ENCODE measurements at regions not wholly inside any gene's neighbourhood (a gene's known extent, or its start where the extent isn't known, plus 50 kb on each side); places are given as distances from the start of the nearest gene placed in this dataset.

GRCh38 chr18:1965541-1965940 lies 605.8 kb downstream of the METTL4 start:
- Mint-ChIP-seq H3K4me1 (no peaks in the 10 kb centered on the region), H3K27ac (no peak overlapping the region), H3K27me3 (ENCODE audit: low read depth) (no peaks in the 10 kb centered on the region), H3K36me3 (no peaks in the 10 kb centered on the region), H3K9me3 (no peaks in the 10 kb centered on the region), H3K4me3 (no peak overlapping the region)
- no peak for DNase-seq (ENCODE audit: low spot score in 2 of 2, unreplicated experiment in 2 of 2)
- no peak for TF ChIP-seq CTCF (IDR thresholded peaks at IDR 0.05; ENCODE audit: unreplicated experiment)

GRCh38 chr18:1968801-1969498 lies 602.4 kb downstream of the METTL4 start:
- TF ChIP-seq CTCF (IDR thresholded peaks at IDR 0.05; ENCODE audit: unreplicated experiment): no peak
- peaks cover 2% of the 10 kb centered on the region for H3K27me3 Mint-ChIP-seq (ENCODE audit: low read depth)
- H3K27ac Mint-ChIP-seq: no peak overlapping the region
- no peak for DNase-seq (ENCODE audit: low spot score in 2 of 2, unreplicated experiment in 2 of 2)
- H3K36me3 Mint-ChIP-seq: no peaks in the 10 kb centered on the region
- H3K9me3 Mint-ChIP-seq: no peaks in the 10 kb centered on the region
- H3K4me3 Mint-ChIP-seq: no peak overlapping the region
- no peaks in the 10 kb centered on the region for H3K4me1 Mint-ChIP-seq

- Mint-ChIP-seq H3K36me3 (no peaks in the 10 kb centered on the region), H3K4me3 (no peak overlapping the region), H3K27ac (no peak overlapping the region), H3K9me3 (peaks cover 14% of the 10 kb centered on the region), H3K27me3 (ENCODE audit: low read depth) (peaks cover 2% of the 10 kb centered on the region), H3K4me1 (no peaks in the 10 kb centered on the region)
- no peak for TF ChIP-seq CTCF (IDR thresholded peaks at IDR 0.05; ENCODE audit: unreplicated experiment)
- no peak for DNase-seq (ENCODE audit: low spot score in 2 of 2, unreplicated experiment in 2 of 2)
Observed at GRCh38 chr18:1976484-1976883, 594.8 kb downstream of the METTL4 start.

- Mint-ChIP-seq H3K4me1 (no peaks in the 10 kb centered on the region), H3K36me3 (no peaks in the 10 kb centered on the region), H3K9me3 (peaks cover 21% of the 10 kb centered on the region), H3K27ac (no peak overlapping the region), H3K27me3 (ENCODE audit: low read depth) (no peaks in the 10 kb centered on the region), H3K4me3 (no peak overlapping the region)
- no peak for TF ChIP-seq CTCF (IDR thresholded peaks at IDR 0.05; ENCODE audit: unreplicated experiment)
- DNase-seq (ENCODE audit: low spot score in 2 of 2, unreplicated experiment in 2 of 2): no peak
Observed at GRCh38 chr18:1982056-1982455, 589.2 kb downstream of the METTL4 start.

GRCh38 chr18:1983746-1984515 lies 587.4 kb downstream of the METTL4 start:
- no peak for TF ChIP-seq CTCF (IDR thresholded peaks at IDR 0.05; ENCODE audit: unreplicated experiment)
- Mint-ChIP-seq H3K27me3 (ENCODE audit: low read depth) (no peaks in the 10 kb centered on the region), H3K27ac (no peak overlapping the region), H3K9me3 (peaks cover 23% of the 10 kb centered on the region), H3K4me1 (no peaks in the 10 kb centered on the region), H3K4me3 (no peak overlapping the region), H3K36me3 (no peaks in the 10 kb centered on the region)
- no peak for DNase-seq (ENCODE audit: low spot score in 2 of 2, unreplicated experiment in 2 of 2)

All from mesothelial cell of epicardium (in vitro differentiated cells).